ENCODE measurements at regions not wholly inside any gene's neighbourhood (a gene's known extent, or its start where the extent isn't known, plus 50 kb on each side); places are given as distances from the start of the nearest gene placed in this dataset.

GRCh38 chr13:70388935-70389334 lies 280.7 kb upstream of the KLHL1 start:
- no peaks in the 10 kb centered on the region for H3K27me3 ChIP-seq
- H3K4me1 ChIP-seq, result no peaks in the 10 kb centered on the region
- TF ChIP-seq, protein P1, sequence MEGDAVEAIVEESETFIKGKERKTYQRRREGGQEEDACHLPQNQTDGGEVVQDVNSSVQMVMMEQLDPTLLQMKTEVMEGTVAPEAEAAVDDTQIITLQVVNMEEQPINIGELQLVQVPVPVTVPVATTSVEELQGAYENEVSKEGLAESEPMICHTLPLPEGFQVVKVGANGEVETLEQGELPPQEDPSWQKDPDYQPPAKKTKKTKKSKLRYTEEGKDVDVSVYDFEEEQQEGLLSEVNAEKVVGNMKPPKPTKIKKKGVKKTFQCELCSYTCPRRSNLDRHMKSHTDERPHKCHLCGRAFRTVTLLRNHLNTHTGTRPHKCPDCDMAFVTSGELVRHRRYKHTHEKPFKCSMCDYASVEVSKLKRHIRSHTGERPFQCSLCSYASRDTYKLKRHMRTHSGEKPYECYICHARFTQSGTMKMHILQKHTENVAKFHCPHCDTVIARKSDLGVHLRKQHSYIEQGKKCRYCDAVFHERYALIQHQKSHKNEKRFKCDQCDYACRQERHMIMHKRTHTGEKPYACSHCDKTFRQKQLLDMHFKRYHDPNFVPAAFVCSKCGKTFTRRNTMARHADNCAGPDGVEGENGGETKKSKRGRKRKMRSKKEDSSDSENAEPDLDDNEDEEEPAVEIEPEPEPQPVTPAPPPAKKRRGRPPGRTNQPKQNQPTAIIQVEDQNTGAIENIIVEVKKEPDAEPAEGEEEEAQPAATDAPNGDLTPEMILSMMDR (IDR thresholded peaks at IDR 0.05), result no peak
- intact Hi-C loops (cut with DNase I), result no loop called here
- peaks cover 0 to 4% (median 0%) of the 10 kb centered on the region in 11 donors for H3K9me3 ChIP-seq
- H3K36me3 ChIP-seq, result no peaks in the 10 kb centered on the region
- ATAC-seq (no peak), DNase-seq (no peak)
- H3K4me3 ChIP-seq, result no peak overlapping the region
- H3K27ac ChIP-seq, result no peak overlapping the region
- 34 to 95% methylated on average over 1 of the region's 1 CpG for WGBS, 2 donors

DNA sequence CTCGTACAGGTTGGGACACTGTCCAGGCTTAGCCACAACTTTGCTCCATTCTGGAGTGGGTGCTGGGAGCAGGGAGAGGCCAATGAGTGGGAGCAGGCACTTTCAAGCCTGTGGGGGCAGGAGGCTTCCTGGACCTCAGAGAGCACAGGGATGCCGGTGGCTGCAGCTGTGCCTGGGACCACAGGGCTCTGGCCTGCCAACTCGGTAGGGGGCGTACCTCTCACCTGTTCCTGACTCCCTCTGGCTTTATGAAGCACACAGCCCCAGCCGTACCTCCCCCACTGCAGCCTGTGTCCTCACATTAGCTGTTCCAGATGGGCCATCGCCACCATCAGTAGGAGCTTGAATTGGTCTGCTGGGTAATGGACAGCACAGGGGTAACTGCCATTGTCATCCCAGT lies 278.7 kb upstream of the KLHL1 start:
- H3K27ac ChIP-seq, result no peak overlapping the region
- DNase-seq (no peak), ATAC-seq (no peak)
- peaks cover 0 to 4% (median 0%) of the 10 kb centered on the region in 11 donors for H3K9me3 ChIP-seq
- H3K4me3 ChIP-seq, result no peak overlapping the region
- no peaks in the 10 kb centered on the region for H3K4me1 ChIP-seq
- intact Hi-C loops (cut with DNase I), result no loop called here
- no peaks in the 10 kb centered on the region for H3K36me3 ChIP-seq
- TF ChIP-seq, protein P1 (IDR thresholded peaks at IDR 0.05), result no peak
- no peaks in the 10 kb centered on the region for H3K27me3 ChIP-seq
- 87 to 88% methylated on average over 6 of the region's 6 CpGs for WGBS, 2 donors

DNA sequence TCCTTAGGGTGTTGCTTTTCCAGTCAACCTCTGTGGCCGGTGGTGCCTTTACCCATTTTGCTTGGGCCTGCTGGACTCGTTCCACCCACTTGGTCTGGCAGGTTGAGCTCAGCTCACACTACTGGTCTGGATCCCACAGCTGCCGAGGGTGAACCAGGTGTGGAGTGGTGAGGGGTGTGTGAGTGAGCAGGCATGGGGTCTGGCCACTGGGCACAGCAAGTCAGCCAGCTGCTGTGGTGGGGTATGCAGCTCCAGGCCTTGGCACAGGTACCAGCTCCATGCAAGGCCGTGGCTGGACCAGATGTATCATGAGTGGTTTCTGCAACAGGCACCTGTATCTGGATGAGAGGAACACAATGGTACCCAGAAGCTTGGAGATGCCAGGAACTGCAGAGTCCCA lies 277.6 kb upstream of the KLHL1 start:
- TF ChIP-seq, protein P1 (IDR thresholded peaks at IDR 0.05), result no peak
- H3K4me1 ChIP-seq, result no peaks in the 10 kb centered on the region

DNA sequence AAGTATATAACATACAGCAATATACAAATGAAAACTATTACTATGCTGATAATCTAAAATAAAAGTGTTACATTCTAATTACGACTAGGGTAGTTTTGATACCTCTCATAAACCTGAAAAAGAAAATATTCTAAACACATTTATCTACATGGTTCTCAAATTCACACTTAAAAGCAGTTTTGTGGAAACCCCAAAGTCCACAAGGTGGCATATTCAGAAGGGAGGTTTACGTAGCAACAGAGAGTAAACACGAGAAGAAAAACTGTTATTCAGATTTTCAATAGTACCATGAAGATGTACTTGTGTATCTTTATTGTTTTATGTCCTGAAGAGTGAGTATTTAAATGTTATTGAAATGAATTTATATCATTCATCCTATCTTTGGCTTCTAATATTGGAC lies 275.9 kb upstream of the KLHL1 start:
- intact Hi-C loops (cut with DNase I), result no loop called here
- ATAC-seq, result no peak
- no peak overlapping the region for H3K4me3 ChIP-seq

More for the DNA sequence above, 277.6 kb upstream of the KLHL1 start:
- no peak for DNase-seq
- WGBS, 2 donors, result 79 to 81% methylated on average over 4 of the region's 4 CpGs
- Histone ChIP-seq H3K27me3 (no peaks in the 10 kb centered on the region), H3K9me3 (peaks cover 0 to 4% (median 0%) of the 10 kb centered on the region in 11 donors), H3K27ac (no peak overlapping the region), H3K4me3 (no peak overlapping the region), H3K36me3 (no peaks in the 10 kb centered on the region)
- ATAC-seq, result no peak
- intact Hi-C loops (cut with DNase I), result no loop called here

More for the DNA sequence above, 275.9 kb upstream of the KLHL1 start:
- Histone ChIP-seq H3K9me3 (peaks cover 0 to 4% (median 0%) of the 10 kb centered on the region in 11 donors), H3K27me3 (no peaks in the 10 kb centered on the region), H3K4me1 (no peaks in the 10 kb centered on the region), H3K27ac (no peak overlapping the region), H3K36me3 (no peaks in the 10 kb centered on the region)
- no peak for DNase-seq
- TF ChIP-seq, protein P1 (IDR thresholded peaks at IDR 0.05), result no peak
- WGBS, 2 donors, result 78 to 85% methylated on average over 3 of the region's 3 CpGs
